Nephron (organoid): ENCODE measurements at regions not wholly inside any gene's neighbourhood (a gene's known extent, or its start where the extent isn't known, plus 50 kb on each side); places are given as distances from the start of the nearest gene placed in this dataset.
"Not testable (repeated sequence)": the region's sequence is repeated elsewhere in the genome, so short reads cannot be mapped to it uniquely, and the experiment has no call there.

Experiments
- H3K27ac Mint-ChIP-seq, 3 experiments: 2 replicates each; pipeline ENCODE4 v1.8.0; 2020; ENCODE audit warnings: mixed read lengths in 3 of 3, mild to moderate bottlenecking in 2 of 3, moderate library complexity in 1 of 3
- H3K27me3 Mint-ChIP-seq: 2 replicates; pipeline ENCODE4 v1.8.0; 2021; ENCODE audit warnings: low read depth, mild to moderate bottlenecking, moderate library complexity, mixed read lengths
- H3K36me3 Mint-ChIP-seq: 2 replicates; pipeline ENCODE4 v1.8.0; 2020; ENCODE audit warnings: low read depth, mixed read lengths
- H3K4me1 Mint-ChIP-seq: 2 replicates; pipeline ENCODE4 v1.8.0; 2020; ENCODE audit warnings: mixed read lengths
- H3K4me3 Mint-ChIP-seq, 3 experiments: 2 replicates each; pipeline ENCODE4 v1.8.0; 2020; ENCODE audit warnings: mild to moderate bottlenecking in 3 of 3, mixed read lengths in 3 of 3, moderate library complexity in 2 of 3
- H3K9me3 Mint-ChIP-seq: 2 replicates; pipeline ENCODE4 v1.8.0; 2020; ENCODE audit warnings: mixed read lengths
- TF ChIP-seq, protein P1 (sequence below), 3 experiments: fragments of 200-600 bp; sonication (generic); IDR thresholded peaks; one replicate each; pipeline ENCODE4 v1.5.0; 2021; ENCODE audit warnings: antibody characterized with exemption in 3 of 3; ENCODE audit not compliant: unreplicated experiment in 3 of 3

DNA sequence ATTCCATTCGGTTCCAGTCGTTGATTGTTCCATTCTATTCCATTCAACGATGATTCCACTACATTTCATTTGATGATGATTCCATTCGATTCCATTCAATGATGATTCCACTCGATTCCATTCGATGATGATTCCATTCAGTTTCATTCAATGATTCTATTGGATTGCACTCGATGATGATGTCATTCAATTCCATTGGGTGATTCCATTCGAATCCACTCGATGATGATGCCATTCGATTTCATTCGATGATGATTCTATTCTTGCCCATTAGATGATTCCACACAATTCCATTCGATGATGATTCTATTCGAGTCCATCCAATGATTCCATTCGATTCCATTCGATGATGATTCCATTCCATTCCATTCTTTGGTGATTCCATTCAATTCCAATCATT lies 1283.7 kb downstream of the TP53TG3F start:
- Mint-ChIP-seq H3K4me3 (no peak overlapping the region), H3K9me3 (peaks cover 43% of the 10 kb centered on the region), H3K4me1 (no peaks in the 10 kb centered on the region), H3K36me3 (peaks cover 11% of the 10 kb centered on the region), H3K27me3 (no peaks in the 10 kb centered on the region), H3K27ac (no peak overlapping the region)
- TF ChIP-seq, protein P1, sequence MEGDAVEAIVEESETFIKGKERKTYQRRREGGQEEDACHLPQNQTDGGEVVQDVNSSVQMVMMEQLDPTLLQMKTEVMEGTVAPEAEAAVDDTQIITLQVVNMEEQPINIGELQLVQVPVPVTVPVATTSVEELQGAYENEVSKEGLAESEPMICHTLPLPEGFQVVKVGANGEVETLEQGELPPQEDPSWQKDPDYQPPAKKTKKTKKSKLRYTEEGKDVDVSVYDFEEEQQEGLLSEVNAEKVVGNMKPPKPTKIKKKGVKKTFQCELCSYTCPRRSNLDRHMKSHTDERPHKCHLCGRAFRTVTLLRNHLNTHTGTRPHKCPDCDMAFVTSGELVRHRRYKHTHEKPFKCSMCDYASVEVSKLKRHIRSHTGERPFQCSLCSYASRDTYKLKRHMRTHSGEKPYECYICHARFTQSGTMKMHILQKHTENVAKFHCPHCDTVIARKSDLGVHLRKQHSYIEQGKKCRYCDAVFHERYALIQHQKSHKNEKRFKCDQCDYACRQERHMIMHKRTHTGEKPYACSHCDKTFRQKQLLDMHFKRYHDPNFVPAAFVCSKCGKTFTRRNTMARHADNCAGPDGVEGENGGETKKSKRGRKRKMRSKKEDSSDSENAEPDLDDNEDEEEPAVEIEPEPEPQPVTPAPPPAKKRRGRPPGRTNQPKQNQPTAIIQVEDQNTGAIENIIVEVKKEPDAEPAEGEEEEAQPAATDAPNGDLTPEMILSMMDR (IDR thresholded peaks at IDR 0.05; ENCODE audit: unreplicated experiment in 3 of 3) = no peak

DNA sequence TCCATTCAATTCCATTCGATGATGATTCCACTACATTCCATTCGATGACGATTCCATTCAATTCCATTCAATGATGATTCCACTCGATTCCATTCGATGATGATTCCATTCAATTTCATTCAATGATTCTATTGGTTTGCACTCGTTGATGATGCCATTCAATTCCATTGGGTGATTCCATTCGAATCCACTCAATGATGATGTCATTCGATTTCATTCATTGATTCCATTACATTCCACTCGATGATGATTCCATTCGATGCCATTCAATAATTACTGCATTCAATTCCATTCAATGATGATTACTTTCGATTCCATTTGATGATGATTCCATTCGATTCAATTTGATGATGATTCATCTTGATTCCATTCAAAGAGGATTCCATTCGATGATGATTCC lies 1299.4 kb downstream of the TP53TG3F start:
- no peak overlapping the region for H3K27ac Mint-ChIP-seq
- no peaks in the 10 kb centered on the region for H3K27me3 Mint-ChIP-seq
- TF ChIP-seq, protein P1 (IDR thresholded peaks at IDR 0.05; ENCODE audit: unreplicated experiment in 3 of 3) = no peak
- H3K4me1 Mint-ChIP-seq = no peaks in the 10 kb centered on the region
- peaks cover 32% of the 10 kb centered on the region for H3K36me3 Mint-ChIP-seq
- peaks cover 61% of the 10 kb centered on the region for H3K9me3 Mint-ChIP-seq
- no peak overlapping the region for H3K4me3 Mint-ChIP-seq

DNA sequence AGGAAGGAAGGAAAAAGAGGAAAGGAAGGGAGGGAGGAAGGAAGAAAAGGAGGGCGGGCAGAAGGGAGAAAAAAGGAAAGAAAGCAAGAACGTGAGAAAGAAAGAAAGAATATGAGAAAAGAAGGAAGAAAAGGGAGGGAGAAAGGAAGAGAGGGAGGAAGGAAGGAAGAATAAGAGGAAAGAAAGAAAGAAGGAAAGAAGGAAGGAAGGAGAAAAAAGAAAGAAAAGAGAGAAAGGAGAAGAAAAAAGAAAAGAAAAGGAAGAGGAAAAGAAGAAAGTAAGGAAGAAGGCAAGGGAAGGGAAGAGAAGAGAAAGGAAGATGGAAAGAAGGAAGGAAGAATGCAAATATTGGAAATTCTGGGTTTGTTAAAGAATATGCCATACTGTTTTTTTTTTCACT lies 1332.4 kb downstream of the TP53TG3F start:
- H3K27me3 Mint-ChIP-seq, H3K4me3 Mint-ChIP-seq, H3K4me1 Mint-ChIP-seq, H3K36me3 Mint-ChIP-seq, H3K27ac Mint-ChIP-seq: not testable (repeated sequence)
- peaks cover 46% of the 10 kb centered on the region for H3K9me3 Mint-ChIP-seq

DNA sequence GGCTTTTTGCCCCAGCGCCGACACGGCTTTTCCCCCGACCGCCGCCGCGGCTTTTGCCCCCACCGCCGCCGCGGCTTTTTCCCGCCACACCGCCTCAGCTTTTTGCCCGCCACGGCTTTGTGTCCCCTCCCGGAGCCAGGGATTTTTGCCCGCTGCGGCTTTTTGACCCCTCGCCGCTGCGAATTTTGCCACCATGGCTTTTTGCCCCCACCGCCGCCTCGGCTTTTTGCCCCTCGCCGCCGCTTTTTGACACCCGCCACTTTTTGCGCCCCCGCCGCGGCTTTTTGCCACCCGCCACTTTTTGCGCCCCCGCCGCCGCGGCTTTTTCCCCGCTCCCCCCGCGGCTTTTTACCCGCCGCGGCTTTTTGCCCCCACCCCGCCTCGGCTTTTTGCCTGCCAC lies 1342.5 kb downstream of the TP53TG3F start:
- Mint-ChIP-seq H3K27me3 (no peaks in the 10 kb centered on the region), H3K4me1 (no peaks in the 10 kb centered on the region), H3K27ac (no peak overlapping the region), H3K4me3 (no peak overlapping the region), H3K9me3 (peaks cover 19% of the 10 kb centered on the region), H3K36me3 (no peaks in the 10 kb centered on the region)
- TF ChIP-seq, protein P1 (IDR thresholded peaks at IDR 0.05; ENCODE audit: unreplicated experiment in 3 of 3) = no peak

DNA sequence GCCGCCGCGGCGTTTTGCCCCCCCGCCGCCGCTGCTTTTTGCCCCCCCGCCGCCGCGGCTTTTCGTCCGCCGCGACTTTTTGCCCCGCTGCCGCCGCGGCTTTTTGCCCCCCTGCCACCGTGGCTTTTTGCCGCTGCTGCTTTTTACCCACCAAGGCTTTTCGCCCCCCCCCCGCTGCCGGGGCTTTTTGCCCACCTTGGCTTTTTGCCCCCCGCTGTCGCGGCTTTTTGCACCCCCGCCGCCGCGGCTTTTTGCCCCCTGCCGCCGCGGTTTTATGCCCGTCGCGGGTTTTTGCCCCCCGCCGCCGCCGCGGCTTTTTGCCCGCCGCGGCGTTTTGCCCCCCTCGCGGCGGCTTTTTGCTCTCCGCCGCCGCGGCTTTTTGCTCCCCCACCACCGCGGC lies 1343.0 kb downstream of the TP53TG3F start:
- TF ChIP-seq, protein P1 (IDR thresholded peaks at IDR 0.05; ENCODE audit: unreplicated experiment in 3 of 3) = no peak

DNA sequence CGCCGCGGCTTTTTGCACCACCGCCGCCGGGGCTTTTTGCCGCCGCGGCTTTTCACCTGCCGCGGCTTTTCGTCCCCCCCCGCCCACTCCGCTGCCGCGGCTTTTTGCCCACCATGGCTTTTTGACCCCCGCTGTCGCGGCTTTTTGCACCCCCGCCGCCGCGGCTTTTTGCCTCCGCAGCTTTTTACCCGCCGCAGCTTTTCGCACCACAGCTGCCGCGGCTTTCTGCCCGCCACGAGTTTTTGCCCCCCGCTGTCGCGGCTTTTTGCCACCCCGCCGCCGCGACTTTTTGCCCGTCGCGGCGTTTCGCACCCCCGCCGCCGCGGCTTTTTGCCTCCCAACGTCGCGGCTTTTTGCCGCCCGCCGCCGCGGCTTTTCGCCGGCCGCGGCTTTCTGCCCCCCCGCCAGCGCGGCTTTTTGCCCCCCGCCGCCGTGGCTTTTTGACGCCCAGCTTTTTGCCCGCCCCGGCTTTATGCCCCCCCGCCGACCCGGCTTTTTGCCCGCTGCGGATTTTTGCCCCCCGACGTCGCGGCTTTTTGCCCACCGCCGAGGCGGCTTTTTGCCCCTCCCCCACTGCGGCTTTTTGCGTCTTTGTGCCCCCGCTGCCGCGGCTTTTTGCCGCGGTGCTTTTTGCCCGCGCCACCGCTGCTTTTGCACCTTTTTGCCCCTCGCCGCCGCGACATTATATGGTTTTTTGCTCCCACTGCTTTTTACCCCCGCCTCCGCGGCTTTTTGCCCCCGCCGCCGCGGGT lies 1343.6 kb downstream of the TP53TG3F start:
- Mint-ChIP-seq H3K27ac (no peak overlapping the region), H3K9me3 (peaks cover 17% of the 10 kb centered on the region), H3K27me3 (no peaks in the 10 kb centered on the region), H3K4me1 (no peaks in the 10 kb centered on the region), H3K36me3 (no peaks in the 10 kb centered on the region), H3K4me3 (no peak overlapping the region)
- TF ChIP-seq, protein P1 (IDR thresholded peaks at IDR 0.05; ENCODE audit: unreplicated experiment in 3 of 3) = no peak

More for the DNA sequence above, 1343.0 kb downstream of the TP53TG3F start:
- Mint-ChIP-seq H3K36me3 (no peaks in the 10 kb centered on the region), H3K4me3 (no peak overlapping the region), H3K27me3 (no peaks in the 10 kb centered on the region), H3K4me1 (no peaks in the 10 kb centered on the region), H3K9me3 (peaks cover 18% of the 10 kb centered on the region), H3K27ac (no peak overlapping the region)
